PFSK-1 (cell line): ENCODE measurements at regions not wholly inside any gene's neighbourhood (a gene's known extent, or its start where the extent isn't known, plus 50 kb on each side); places are given as distances from the start of the nearest gene placed in this dataset.

Experiments
- FOXP2 ChIP-seq: optimal IDR thresholded peaks from 2 replicates; pipeline ENCODE3; 2011; ENCODE audit warnings: borderline replicate concordance, control low read depth, inconsistent platforms; ENCODE audit not compliant: insufficient read depth; ENCODE audit errors: extremely low read length, extremely low read depth
- POLR2AphosphoS5 ChIP-seq: IDR thresholded peaks from 2 replicates; pipeline ENCODE4 v1.6.1; 2012; ENCODE audit warnings: low read depth, mild to moderate bottlenecking, control low read depth, low read length, moderate library complexity
- REST ChIP-seq, 2 experiments: IDR thresholded peaks; 2 replicates each; pipeline versions ENCODE4 v1.6.1 to v1.8.0; 2011 to 2012; ENCODE audit warnings: low read depth in 2 of 2, low read length in 2 of 2, control low read depth in 1 of 2, inconsistent platforms in 1 of 2, mild to moderate bottlenecking in 1 of 2, moderate library complexity in 1 of 2; ENCODE audit not compliant: insufficient read depth in 1 of 2
- SIN3A ChIP-seq: IDR thresholded peaks from 2 replicates; pipeline ENCODE4 v1.6.1; 2012; ENCODE audit warnings: mild to moderate bottlenecking, low read length, moderate library complexity, borderline replicate concordance; ENCODE audit not compliant: insufficient read depth
- TAF1 ChIP-seq: IDR thresholded peaks from 2 replicates; pipeline ENCODE4 v1.6.1; 2012; ENCODE audit warnings: low read length, control low read depth, borderline replicate concordance; ENCODE audit not compliant: insufficient read depth

- TF ChIP-seq TAF1: no peak
- no peak for TF ChIP-seq REST (IDR thresholded peaks at IDR 0.05; ENCODE audit: insufficient read depth in 1 of 2, low read depth in 2 of 2, low read length in 2 of 2)
- TF ChIP-seq SIN3A: no peak
- TF ChIP-seq FOXP2: no peak
- TF ChIP-seq POLR2AphosphoS5: no peak
These were observed 232.8 kb downstream of the MAN2A1 start for GRCh38 chr5:109922381-109922995.

GRCh38 chr5:109923205-109923604 is 233.5 kb downstream of the MAN2A1 start:
- TF ChIP-seq FOXP2 (no peak), POLR2AphosphoS5 (no peak), TAF1 (no peak), SIN3A (no peak), REST (IDR thresholded peaks at IDR 0.05; ENCODE audit: insufficient read depth in 1 of 2, low read depth in 2 of 2, low read length in 2 of 2) (no peak)

GRCh38 chr5:109924237-109925107 is 234.7 kb downstream of the MAN2A1 start:
- TF ChIP-seq REST (IDR thresholded peaks at IDR 0.05; ENCODE audit: insufficient read depth in 1 of 2, low read depth in 2 of 2, low read length in 2 of 2): no peak
- TF ChIP-seq TAF1: no peak
- no peak for TF ChIP-seq SIN3A
- TF ChIP-seq FOXP2: no peak
- TF ChIP-seq POLR2AphosphoS5: no peak

GRCh38 chr5:109927639-109928038 is 237.9 kb downstream of the MAN2A1 start:
- TF ChIP-seq FOXP2 (no peak), SIN3A (no peak), REST (IDR thresholded peaks at IDR 0.05; ENCODE audit: insufficient read depth in 1 of 2, low read depth in 2 of 2, low read length in 2 of 2) (no peak), POLR2AphosphoS5 (no peak), TAF1 (no peak)
